ENCODE measurements at regions not wholly inside any gene's neighbourhood (a gene's known extent, or its start where the extent isn't known, plus 50 kb on each side); places are given as distances from the start of the nearest gene placed in this dataset.
"Not testable (repeated sequence)": the region's sequence is repeated elsewhere in the genome, so short reads cannot be mapped to it uniquely, and the experiment has no call there.

GRCh38 chr2:156769802-156770201 lies 333.6 kb downstream of the GPD2 start:
- TF ChIP-seq POLR2A (IDR thresholded peaks at IDR 0.05; ENCODE audit: low read length) (no peak), GATA1 (IDR thresholded peaks at IDR 0.05; ENCODE audit: low read depth, low read length) (no peak)
- no peak for DNase-seq

DNA sequence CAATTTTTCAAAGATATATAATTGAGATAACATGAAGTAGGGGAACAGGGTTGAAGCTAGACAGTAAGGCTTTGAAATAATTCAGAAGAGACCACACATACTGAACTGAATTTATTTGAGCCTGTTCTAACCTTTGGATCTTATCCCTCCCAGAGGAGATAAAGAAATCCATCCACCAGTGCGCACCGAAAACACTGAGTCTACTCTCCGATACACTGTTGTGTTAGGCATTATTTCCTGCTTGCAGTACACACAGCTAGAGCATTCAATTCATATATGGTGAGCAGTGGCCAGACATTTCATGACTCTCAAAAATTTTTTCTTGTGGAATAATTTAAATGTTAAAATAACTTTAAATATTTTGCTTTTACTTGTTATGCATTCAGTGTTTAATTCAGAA lies 342.7 kb downstream of the GPD2 start:
- TF ChIP-seq GATA1 (IDR thresholded peaks at IDR 0.05; ENCODE audit: low read depth, low read length): no peak
- TF ChIP-seq POLR2A (IDR thresholded peaks at IDR 0.05; ENCODE audit: low read length): no peak
- DNase-seq: no peak

DNA sequence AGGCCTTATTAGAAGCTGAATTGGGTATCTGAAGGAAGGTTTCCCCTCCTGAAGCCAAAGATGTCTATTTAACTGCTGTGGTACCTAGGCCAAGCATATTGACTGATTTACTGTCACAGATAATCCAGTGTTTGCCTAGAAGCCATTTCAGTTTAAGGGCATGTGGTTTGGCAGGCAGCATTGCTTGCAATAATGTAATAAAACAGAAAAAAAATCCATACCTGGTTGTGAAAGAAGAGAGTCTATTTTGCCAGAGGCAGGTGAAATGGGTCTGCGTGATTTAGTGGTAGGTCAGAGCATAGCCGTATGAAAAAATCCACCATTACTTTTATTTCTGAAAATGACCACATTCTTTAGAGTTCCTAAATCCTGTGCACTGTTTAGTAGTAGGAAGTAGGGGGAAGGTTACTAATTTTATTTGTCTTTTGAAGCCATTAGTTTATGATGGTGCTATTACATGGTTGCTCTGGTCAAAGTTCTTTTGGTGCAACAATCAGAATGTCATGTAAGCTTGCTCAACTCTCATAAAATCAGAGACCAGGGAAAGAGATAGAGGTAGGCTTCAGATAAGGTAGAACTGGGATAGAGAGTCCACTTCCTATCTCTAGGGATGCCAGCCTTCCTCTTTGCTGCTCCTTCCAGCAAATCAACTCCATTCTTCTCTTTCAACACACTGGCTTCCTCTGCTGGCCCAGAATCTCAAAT lies 343.4 kb downstream of the GPD2 start:
- TF ChIP-seq GATA1 (IDR thresholded peaks at IDR 0.05; ENCODE audit: low read depth, low read length): no peak
- TF ChIP-seq POLR2A (IDR thresholded peaks at IDR 0.05; ENCODE audit: low read length): no peak
- no peak for DNase-seq

DNA sequence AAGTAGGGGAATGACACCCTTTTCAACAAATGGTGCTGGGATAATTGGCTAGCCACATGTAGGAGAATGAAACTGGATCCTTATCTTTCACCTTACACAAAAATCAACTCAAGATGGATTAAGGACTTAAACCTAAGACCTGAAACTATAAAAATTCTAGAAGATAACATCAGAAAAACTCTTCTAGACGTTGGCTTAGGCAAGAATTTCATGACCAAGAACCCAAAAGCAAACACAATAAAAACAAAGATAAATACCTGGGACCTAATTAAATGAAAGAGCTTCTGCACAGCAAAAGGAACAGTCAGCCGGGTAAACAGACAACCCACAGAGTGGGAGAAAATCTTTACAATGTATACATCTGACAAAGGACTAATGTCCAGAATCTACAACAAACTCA lies 345.5 kb downstream of the GPD2 start:
- not testable (repeated sequence) for DNase-seq

DNA sequence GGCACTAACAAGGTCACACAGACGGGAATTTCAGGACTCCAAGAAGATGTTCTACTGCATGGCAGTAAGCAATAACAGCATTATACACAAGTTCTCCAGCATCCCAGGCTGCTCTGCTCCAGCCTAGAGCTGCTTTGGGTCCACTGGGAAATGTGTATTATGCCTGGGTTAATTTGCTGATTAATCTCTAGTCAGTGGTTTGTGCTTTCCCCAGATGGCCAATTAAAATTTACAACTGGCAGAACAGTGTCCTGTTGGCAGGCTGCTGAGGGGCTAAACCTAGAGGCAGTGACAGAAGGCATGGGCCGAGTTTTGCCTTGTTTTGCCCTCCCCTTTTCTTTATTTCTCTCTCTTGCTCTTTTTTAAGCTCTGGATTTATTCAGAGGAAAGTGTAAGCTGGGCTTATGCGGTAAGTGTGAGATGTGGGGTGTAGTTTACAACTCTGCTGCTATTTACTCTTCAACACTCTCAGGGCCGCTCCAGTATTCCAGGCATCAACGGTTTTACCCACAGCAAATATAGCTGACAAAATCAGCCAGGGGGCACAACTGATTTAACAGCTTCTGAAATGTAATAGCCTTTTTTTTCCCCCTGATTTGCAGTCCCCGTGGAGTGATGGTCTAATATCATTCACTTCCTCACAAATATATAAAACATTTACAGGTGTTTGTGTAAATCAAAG lies 348.0 kb downstream of the GPD2 start:
- TF ChIP-seq POLR2A (IDR thresholded peaks at IDR 0.05; ENCODE audit: low read length) (no peak), GATA1 (IDR thresholded peaks at IDR 0.05; ENCODE audit: low read depth, low read length) (no peak)
- no peak for DNase-seq

DNA sequence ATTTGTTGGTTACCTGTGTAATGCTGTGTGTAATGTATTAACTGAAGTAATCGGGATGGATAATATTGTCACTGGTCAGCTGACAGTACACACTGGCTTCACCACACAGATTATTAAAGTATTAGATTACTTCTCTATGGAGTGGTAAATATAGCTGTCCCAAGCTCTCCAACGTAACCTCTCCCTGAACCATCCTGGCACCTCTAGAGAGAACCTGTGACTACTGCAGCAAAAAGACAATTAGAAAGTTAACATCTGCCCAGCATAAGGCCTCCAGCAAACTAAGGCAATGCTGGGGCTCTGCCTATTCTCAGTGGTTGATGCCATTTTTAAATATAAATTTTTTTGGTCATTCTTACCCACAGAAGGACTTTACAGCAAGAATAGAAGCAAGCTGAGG lies 351.3 kb downstream of the GPD2 start:
- DNase-seq: no peak

GRCh38 chr2:156790343-156791037 lies 354.3 kb downstream of the GPD2 start:
- TF ChIP-seq GATA1 (IDR thresholded peaks at IDR 0.05; ENCODE audit: low read depth, low read length) (no peak), POLR2A (IDR thresholded peaks at IDR 0.05; ENCODE audit: low read length) (no peak)
- no peak for DNase-seq

More for the DNA sequence above, 351.3 kb downstream of the GPD2 start:
- no peak for TF ChIP-seq POLR2A (IDR thresholded peaks at IDR 0.05; ENCODE audit: low read length)
- TF ChIP-seq GATA1 (IDR thresholded peaks at IDR 0.05; ENCODE audit: low read depth, low read length): no peak

GRCh38 chr2:156792242-156792840 lies 356.2 kb downstream of the GPD2 start:
- no peak for DNase-seq
- TF ChIP-seq POLR2A (IDR thresholded peaks at IDR 0.05; ENCODE audit: low read length): no peak
- TF ChIP-seq GATA1 (IDR thresholded peaks at IDR 0.05; ENCODE audit: low read depth, low read length): no peak

- peak; percentile 87 to 95 for DNase-seq
- TF ChIP-seq POLR2A (IDR thresholded peaks at IDR 0.05; ENCODE audit: low read length): no peak
- no peak for TF ChIP-seq GATA1 (IDR thresholded peaks at IDR 0.05; ENCODE audit: low read depth, low read length)
Measured at GRCh38 chr2:156797832-156798231, 361.7 kb downstream of the GPD2 start.

DNA sequence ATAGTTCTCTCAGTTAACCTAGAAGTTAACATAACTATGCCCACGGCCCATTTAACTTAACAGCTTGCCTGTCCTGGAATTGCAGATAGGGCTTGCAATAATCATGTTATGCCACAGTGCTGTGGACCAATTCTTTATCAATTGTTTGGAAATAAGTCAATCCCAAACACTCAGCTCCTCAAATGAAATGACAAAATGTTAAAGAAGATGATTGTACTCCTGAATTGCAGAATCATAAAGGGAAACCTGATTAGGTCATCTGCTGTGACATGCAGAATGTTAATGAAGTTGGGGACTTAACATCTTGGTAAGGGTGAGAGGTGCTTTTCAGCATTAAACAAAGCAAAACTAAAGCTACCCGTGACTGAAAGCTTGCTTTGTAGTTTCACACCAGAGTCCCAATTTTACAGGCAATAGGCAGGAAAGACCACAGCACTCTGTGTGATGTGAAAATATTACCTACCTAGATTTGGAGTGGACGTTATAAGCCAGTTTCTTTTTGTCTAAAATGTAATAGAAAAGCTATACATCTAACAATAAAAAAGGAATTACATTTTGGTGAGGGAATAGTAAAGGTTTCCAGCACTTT lies 364.0 kb downstream of the GPD2 start:
- TF ChIP-seq POLR2A (IDR thresholded peaks at IDR 0.05; ENCODE audit: low read length) (no peak), GATA1 (IDR thresholded peaks at IDR 0.05; ENCODE audit: low read depth, low read length) (no peak)
- DNase-seq: peak in 1 of 2 experiments; percentile 23

DNA sequence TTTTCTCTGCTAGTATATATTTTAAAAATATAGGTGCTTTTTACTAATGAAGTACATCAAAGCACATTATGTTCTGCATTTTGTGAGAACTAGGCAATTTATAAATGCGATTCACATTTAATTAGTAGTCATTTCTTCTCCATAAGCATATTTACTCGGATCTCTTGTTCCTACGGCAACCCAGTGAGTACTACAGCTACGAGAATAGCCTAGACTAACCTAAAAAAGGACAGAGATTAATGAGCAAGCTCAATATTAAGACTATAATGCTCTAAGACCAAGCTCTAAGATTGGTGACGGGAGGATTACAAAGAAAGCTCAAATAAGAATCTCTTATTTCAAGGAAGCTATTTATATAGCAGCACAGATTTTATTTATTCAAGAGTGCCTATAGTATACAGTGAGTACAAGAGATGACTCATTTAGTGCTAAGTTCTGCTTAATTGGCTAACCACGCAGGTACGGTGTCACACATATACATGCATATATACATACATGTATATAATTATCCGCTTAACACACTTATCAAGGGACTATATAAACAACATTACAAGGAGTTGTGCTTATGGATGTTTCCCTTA lies 364.7 kb downstream of the GPD2 start:
- TF ChIP-seq GATA1 (IDR thresholded peaks at IDR 0.05; ENCODE audit: low read depth, low read length) (no peak), POLR2A (IDR thresholded peaks at IDR 0.05; ENCODE audit: low read length) (no peak)

DNA sequence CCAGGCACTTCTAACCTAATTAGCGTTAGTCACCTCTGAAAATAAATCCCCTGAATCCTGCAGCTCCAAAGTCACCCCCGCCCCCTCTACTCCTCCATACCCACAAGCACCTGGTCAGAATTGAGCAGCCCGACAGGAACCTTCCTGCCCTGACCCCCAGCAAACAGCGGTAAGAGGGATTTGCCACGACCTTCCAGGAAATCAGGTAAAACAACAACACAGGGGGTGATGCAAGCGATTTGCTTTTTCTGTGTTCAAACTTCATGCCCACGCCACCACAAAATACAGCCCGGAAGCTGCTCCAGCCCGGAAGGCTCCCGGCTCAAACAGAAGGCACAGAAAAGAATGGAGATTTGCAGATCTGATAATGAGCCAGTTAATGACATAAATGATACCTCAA lies 367.1 kb downstream of the GPD2 start:
- TF ChIP-seq POLR2A (IDR thresholded peaks at IDR 0.05; ENCODE audit: low read length) (no peak), GATA1 (IDR thresholded peaks at IDR 0.05; ENCODE audit: low read depth, low read length) (no peak)

More for the DNA sequence above, 364.7 kb downstream of the GPD2 start:
- DNase-seq: no peak

DNA sequence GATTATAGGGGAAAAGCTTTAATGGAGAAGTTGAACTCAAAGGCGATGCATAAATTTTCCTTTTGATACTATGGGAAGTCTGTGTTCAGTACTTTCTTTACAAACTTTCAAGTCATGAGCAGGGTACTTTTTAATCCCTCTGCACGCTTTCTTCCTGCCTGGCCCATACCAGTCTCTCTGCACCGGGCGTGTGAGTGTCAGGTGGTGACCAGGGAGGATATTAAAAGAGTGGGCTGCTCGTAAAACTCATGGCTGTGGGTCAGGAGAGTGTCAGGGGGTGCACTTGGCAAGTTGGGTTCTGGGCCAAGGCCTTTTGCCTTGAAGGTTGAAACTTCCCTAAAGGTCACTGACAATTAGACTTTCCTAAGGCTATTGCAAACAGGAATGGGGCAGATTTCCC lies 367.8 kb downstream of the GPD2 start:
- no peak for TF ChIP-seq GATA1 (IDR thresholded peaks at IDR 0.05; ENCODE audit: low read depth, low read length)
- no peak for TF ChIP-seq POLR2A (IDR thresholded peaks at IDR 0.05; ENCODE audit: low read length)
- no peak for DNase-seq

More for the DNA sequence above, 367.1 kb downstream of the GPD2 start:
- no peak for DNase-seq

Measured in erythroblast (primary cell).